PC-3 (cell line): ENCODE measurements at regions not wholly inside any gene's neighbourhood (a gene's known extent, or its start where the extent isn't known, plus 50 kb on each side); places are given as distances from the start of the nearest gene placed in this dataset.

Experiments used
- ATAC-seq: fragments of 200-7000 bp; cut with Tn5 transposase; 2 replicates; pipeline ENCODE4 v1.9.1; 2020; ENCODE audit warnings: mild to moderate bottlenecking, moderate library complexity
- BruUV-seq: library from RNA; stranded (reverse); fragments of 400-500 nt; replicated peaks from 2 replicates; lab custom pipeline; 2021; lab: Mats Ljungman, UMichigan
- CTCF ChIA-PET: fragments of 300-600 bp; sonication (Branson Sonifier 250); formaldehyde crosslinking; loops from one replicate; lab custom pipeline; 2022; ENCODE audit warnings: antibody characterized with exemption; lab: Charles Lee
- POLR2A ChIA-PET: fragments of 300-600 bp; sonication (Branson Sonifier 250); formaldehyde crosslinking; loops from one replicate; lab custom pipeline; 2022; ENCODE audit warnings: antibody characterized with exemption; ENCODE audit not compliant: unreplicated experiment; lab: Charles Lee
- DNase-seq: peaks from one replicate; pipeline ENCODE4 v3.0.0-alpha.2; 2015
- H2AFZ ChIP-seq: fragments of 300-600 bp; sonication (generic); 2 replicates; pipeline ENCODE4 v1.6.0; 2016; ENCODE audit warnings: antibody characterized with exemption, low read length
- H3F3A ChIP-seq: fragments of 300-600 bp; sonication (generic); one replicate; pipeline ENCODE4 v1.6.0; 2017; ENCODE audit warnings: antibody characterized with exemption, low read length, control low read depth, mild to moderate bottlenecking; ENCODE audit not compliant: unreplicated experiment
- H3K27ac ChIP-seq: fragments of 300-600 bp; sonication (generic); 2 replicates; pipeline ENCODE4 v1.5.1; 2016; ENCODE audit warnings: mild to moderate bottlenecking, low read length
- H3K27me3 ChIP-seq: fragments of 300-600 bp; sonication (generic); 2 replicates; pipeline ENCODE4 v1.6.1; 2016; ENCODE audit warnings: low read length, mixed read lengths
- H3K36me3 ChIP-seq: fragments of 300-600 bp; sonication (generic); 2 replicates; pipeline ENCODE4 v1.6.1; 2016; ENCODE audit warnings: low read depth, mixed run types, low read length, mixed read lengths
- H3K4me1 ChIP-seq: fragments of 300-600 bp; sonication (generic); 2 replicates; pipeline ENCODE4 v1.5.1; 2016; ENCODE audit warnings: low read length; ENCODE audit not compliant: insufficient read depth
- H3K4me2 ChIP-seq: fragments of 300-600 bp; sonication (generic); 2 replicates; pipeline ENCODE4 v1.6.0; 2016; ENCODE audit warnings: low read length
- H3K4me3 ChIP-seq: fragments of 300-600 bp; sonication (generic); 2 replicates; pipeline ENCODE4 v1.5.1; 2016; ENCODE audit warnings: mild to moderate bottlenecking, low read length, mixed read lengths
- H3K79me2 ChIP-seq: fragments of 300-600 bp; sonication (generic); 2 replicates; pipeline ENCODE4 v1.6.1; 2017; ENCODE audit warnings: low read length, mixed read lengths
- H3K9ac ChIP-seq: fragments of 300-600 bp; sonication (generic); 2 replicates; pipeline ENCODE4 v1.6.0; 2016; ENCODE audit warnings: mild to moderate bottlenecking, low read length
- H3K9me2 ChIP-seq: fragments of 300-600 bp; sonication (generic); replicated peaks from 2 replicates; pipeline ENCODE4 v1.6.1; 2016; ENCODE audit warnings: mixed run types, low read length, mixed read lengths
- H3K9me3 ChIP-seq: fragments of 300-600 bp; sonication (generic); 2 replicates; pipeline ENCODE4 v1.6.1; 2016; ENCODE audit warnings: low read length, mixed read lengths
- H4K20me1 ChIP-seq: fragments of 300-600 bp; sonication (generic); 2 replicates; pipeline ENCODE4 v1.6.1; 2016; ENCODE audit warnings: low read length, mixed read lengths
- CTCF ChIP-seq: fragments of 300-600 bp; sonication (generic); conservative IDR thresholded peaks from 2 replicates; pipeline ENCODE4 v1.5.1; 2017; ENCODE audit warnings: antibody characterized with exemption, low read depth, mild to moderate bottlenecking, low read length
- EZH2 ChIP-seq: fragments of 300-600 bp; sonication (generic); IDR thresholded peaks from one replicate; pipeline ENCODE4 v1.6.1; 2017; ENCODE audit warnings: antibody characterized with exemption, mild to moderate bottlenecking, low read length; ENCODE audit not compliant: unreplicated experiment
- EZH2phosphoT487 ChIP-seq: fragments of 300-600 bp; sonication (generic); IDR thresholded peaks from 2 replicates; pipeline ENCODE4 v1.6.1; 2018; ENCODE audit warnings: mild to moderate bottlenecking, antibody characterized with exemption, low read length, borderline replicate concordance
- intact Hi-C: fragments of 100-400 bp; cut with micrococcal nuclease; formaldehyde crosslinking; loops from 2 replicates; pipeline ENCODE4 v1.9.0; 2023

- ATAC-seq (no peak), DNase-seq (no peak)
- Histone ChIP-seq H3K9ac (no peak overlapping the region), H3F3A (no peaks in the 10 kb centered on the region), H3K9me2 (no peaks in the 10 kb centered on the region), H3K27ac (no peak overlapping the region), H3K36me3 (no peaks in the 10 kb centered on the region), H3K4me2 (no peak overlapping the region), H3K9me3 (no peaks in the 10 kb centered on the region), H2AFZ (no peak overlapping the region), H4K20me1 (no peaks in the 10 kb centered on the region), H3K4me1 (0 out of 2 replicates have a peak, but pooled peaks cover 10% of the 10 kb centered on the region), H3K27me3 (no peaks in the 10 kb centered on the region), H3K79me2 (no peaks in the 10 kb centered on the region), H3K4me3 (no peak overlapping the region)
- ChIA-PET CTCF (no interaction called here), POLR2A (no interaction called here)
- intact Hi-C loops, result no loop called here
- no peak for TF ChIP-seq CTCF
- no peak for TF ChIP-seq EZH2phosphoT487
- TF ChIP-seq EZH2, result no peak
- no TSS peak for BruUV-seq
Observed at GRCh38 chr4:151527699-151528098, 118.7 kb downstream of the FHIP1A start.

- no peak overlapping the region for H3K4me3 ChIP-seq
- no peaks in the 10 kb centered on the region for H3K27me3 ChIP-seq
- H3K9ac ChIP-seq, result no peak overlapping the region
- H3K9me2 ChIP-seq, result no peaks in the 10 kb centered on the region
- no peak overlapping the region for H2AFZ ChIP-seq
- no TSS peak for BruUV-seq
- no peak for ATAC-seq
- no peak overlapping the region for H3K4me2 ChIP-seq
- H3K27ac ChIP-seq, result no peak overlapping the region
- no peaks in the 10 kb centered on the region for H3K9me3 ChIP-seq
- TF ChIP-seq EZH2, result no peak
- TF ChIP-seq CTCF, result no peak
- no peak for TF ChIP-seq EZH2phosphoT487
- ChIA-PET POLR2A (interaction anchor here (0.6 kb wide), 2 partner anchors 10 to 1235 kb away, joined by 3 to 4 read pairs; no protein-coding TSS in a partner anchor), CTCF (interaction anchor here (1.1 kb wide), 1 partner anchor 412 kb away, joined by 3 read pairs; no protein-coding TSS in a partner anchor)
- no peaks in the 10 kb centered on the region for H4K20me1 ChIP-seq
- no peaks in the 10 kb centered on the region for H3K36me3 ChIP-seq
- 0 out of 2 replicates have a peak, but pooled peaks cover 3% of the 10 kb centered on the region for H3K4me1 ChIP-seq
- no peaks in the 10 kb centered on the region for H3F3A ChIP-seq
- intact Hi-C loops, result no loop called here
- DNase-seq, result no peak
- no peaks in the 10 kb centered on the region for H3K79me2 ChIP-seq
Observed at GRCh38 chr4:151529187-151529586, 120.2 kb downstream of the FHIP1A start.

- Histone ChIP-seq H3K27ac (no peak overlapping the region), H3K9me3 (no peaks in the 10 kb centered on the region), H3K9ac (no peak overlapping the region), H3K4me2 (no peak overlapping the region), H3K27me3 (no peaks in the 10 kb centered on the region), H4K20me1 (no peaks in the 10 kb centered on the region), H3K4me3 (no peak overlapping the region), H3K9me2 (no peaks in the 10 kb centered on the region), H3K79me2 (no peaks in the 10 kb centered on the region), H3K4me1 (0 out of 2 replicates have a peak, but pooled peaks cover 3% of the 10 kb centered on the region), H3K36me3 (no peaks in the 10 kb centered on the region), H2AFZ (no peak overlapping the region), H3F3A (no peaks in the 10 kb centered on the region)
- no peak for ATAC-seq
- no peak for TF ChIP-seq CTCF
- no peak for TF ChIP-seq EZH2
- TF ChIP-seq EZH2phosphoT487, result no peak
- ChIA-PET CTCF (interaction anchor here (0.6 kb wide), 1 partner anchor 74 kb away, joined by 4 read pairs; no protein-coding TSS in a partner anchor), POLR2A (no interaction called here)
- BruUV-seq, result no TSS peak
- intact Hi-C loops, result loop anchor here (2.0 kb wide), 1 partner anchor 75 kb away; no protein-coding TSS in a partner anchor
- no peak for DNase-seq
Observed at GRCh38 chr4:151530230-151530629, 121.3 kb downstream of the FHIP1A start.
